ENCODE measurements at regions not wholly inside any gene's neighbourhood (a gene's known extent, or its start where the extent isn't known, plus 50 kb on each side); places are given as distances from the start of the nearest gene placed in this dataset.

GRCh38 chr5:40386289-40386688 is 293.4 kb upstream of the PTGER4 start:
- TF ChIP-seq CTCF (IDR thresholded peaks at IDR 0.05; ENCODE audit: low read depth, low read length) (no peak), EZH2phosphoT487 (IDR thresholded peaks at IDR 0.05; ENCODE audit: low read depth) (no peak)

All from OCI-LY3 (cell line).